ENCODE measurements at regions not wholly inside any gene's neighbourhood (a gene's known extent, or its start where the extent isn't known, plus 50 kb on each side); places are given as distances from the start of the nearest gene placed in this dataset.
"Not testable (repeated sequence)": the region's sequence is repeated elsewhere in the genome, so short reads cannot be mapped to it uniquely, and the experiment has no call there.

- DNase-seq (ENCODE audit: low read depth): no peak
Measured at GRCh38 chr2:59879700-59880131, 673.7 kb downstream of the BCL11A start.

GRCh38 chr2:59875836-59876235 lies 677.6 kb downstream of the BCL11A start:
- no peak for DNase-seq (ENCODE audit: low read depth)

- DNase-seq (ENCODE audit: low read depth): no peak
Measured at GRCh38 chr2:59874971-59875755, 678.3 kb downstream of the BCL11A start.

GRCh38 chr2:59874361-59874760 lies 679.1 kb downstream of the BCL11A start:
- DNase-seq (ENCODE audit: low read depth): no peak

GRCh38 chr2:59871830-59872229 lies 681.6 kb downstream of the BCL11A start:
- no peak for DNase-seq (ENCODE audit: low read depth)

GRCh38 chr2:59868981-59869380 lies 684.5 kb downstream of the BCL11A start:
- no peak for DNase-seq (ENCODE audit: low read depth)

- no peak for DNase-seq (ENCODE audit: low read depth)
Measured at GRCh38 chr2:59866436-59866835, 687.0 kb downstream of the BCL11A start.

- no peak for DNase-seq (ENCODE audit: low read depth)
Measured at GRCh38 chr2:59858540-59858939, 694.9 kb downstream of the BCL11A start.

- no peak for DNase-seq (ENCODE audit: low read depth)
Measured at GRCh38 chr2:59857109-59857508, 696.3 kb downstream of the BCL11A start.

GRCh38 chr2:59856391-59856790 lies 697.1 kb downstream of the BCL11A start:
- DNase-seq (ENCODE audit: low read depth): no peak

GRCh38 chr2:59853032-59853431 lies 700.4 kb downstream of the BCL11A start:
- no peak for DNase-seq (ENCODE audit: low read depth)

- DNase-seq (ENCODE audit: low read depth): no peak
Measured at GRCh38 chr2:59851836-59852475, 701.5 kb downstream of the BCL11A start.

GRCh38 chr2:59850554-59850953 lies 702.9 kb downstream of the BCL11A start:
- DNase-seq (ENCODE audit: low read depth): no peak

GRCh38 chr2:59833941-59834340 lies 719.5 kb downstream of the BCL11A start:
- DNase-seq (ENCODE audit: low read depth): no peak

- DNase-seq (ENCODE audit: low read depth): no peak
Measured at GRCh38 chr2:59830601-59831000, 722.9 kb downstream of the BCL11A start.

GRCh38 chr2:59827677-59828076 lies 725.8 kb downstream of the BCL11A start:
- no peak for DNase-seq (ENCODE audit: low read depth)

GRCh38 chr2:59826177-59826576 lies 727.3 kb downstream of the BCL11A start:
- DNase-seq (ENCODE audit: low read depth): no peak

- no peak for DNase-seq (ENCODE audit: low read depth)
Measured at GRCh38 chr2:59824314-59824713, 729.1 kb downstream of the BCL11A start.

- no peak for DNase-seq (ENCODE audit: low read depth)
Measured at GRCh38 chr2:59816075-59816474, 737.4 kb downstream of the BCL11A start.

- DNase-seq (ENCODE audit: low read depth): not testable (repeated sequence)
Measured at GRCh38 chr2:59810283-59810682, 743.2 kb downstream of the BCL11A start.

GRCh38 chr2:59806486-59806885 lies 747.0 kb downstream of the BCL11A start:
- no peak for DNase-seq (ENCODE audit: low read depth)

GRCh38 chr2:59804732-59805131 lies 748.7 kb downstream of the BCL11A start:
- no peak for DNase-seq (ENCODE audit: low read depth)

GRCh38 chr2:59803586-59803985 lies 749.9 kb downstream of the BCL11A start:
- no peak for DNase-seq (ENCODE audit: low read depth)
